Endothelial cell of umbilical vein (primary cell): ENCODE measurements at regions not wholly inside any gene's neighbourhood (a gene's known extent, or its start where the extent isn't known, plus 50 kb on each side); places are given as distances from the start of the nearest gene placed in this dataset.

Source experiments
- BruUV-seq: library from RNA; stranded (reverse); fragments of 400-500 nt; replicated peaks from 2 replicates; lab custom pipeline; 2021; lab: Mats Ljungman, UMichigan
- CTCF ChIA-PET: fragments of 300-600, 350-600 bp; sonication (Branson Sonifier 250); formaldehyde crosslinking; loops from one replicate; lab custom pipeline; 2021; ENCODE audit warnings: antibody characterized with exemption, inconsistent platforms; lab: Charles Lee
- POLR2A ChIA-PET: fragments of 300-600, 350-600 bp; sonication (Branson Sonifier 250); formaldehyde crosslinking; loops from one replicate; lab custom pipeline; 2021; ENCODE audit warnings: antibody characterized with exemption, inconsistent platforms; lab: Charles Lee
- DNase-seq: peaks from one replicate; pipeline ENCODE4 v3.0.0-alpha.2; 2011; ENCODE audit warnings: low read depth, low spot score
- FAIRE-seq: peaks from 2 replicates; lab custom pipeline; 2011; peaks lifted over from hg19 to GRCh38; lab: Jason Lieb, UNC
- H2AFZ ChIP-seq: 2 replicates; pipeline ENCODE4 v1.6.0; 2012; ENCODE audit warnings: low read depth, low read length, control low read depth, inconsistent platforms
- H3K27ac ChIP-seq: 2 replicates; pipeline ENCODE4 v1.5.1; 2011; ENCODE audit warnings: low read depth, mild to moderate bottlenecking, control low read depth, low read length, moderate library complexity; ENCODE audit not compliant: insufficient read depth
- H3K27me3 ChIP-seq, 2 experiments: 2 replicates each; pipeline versions ENCODE4 v1.6.0 to v1.6.1; 2011; ENCODE audit warnings: low read length in 2 of 2, mixed read lengths in 1 of 2; ENCODE audit not compliant: control insufficient read depth in 2 of 2, insufficient read depth in 2 of 2
- H3K36me3 ChIP-seq, 2 experiments: 2 replicates in 1 of 2; 3 replicates in 1 of 2; pipeline ENCODE4 v1.5.1; 2011; ENCODE audit warnings: low read length in 2 of 2, mild to moderate bottlenecking in 1 of 2, moderate library complexity in 1 of 2; ENCODE audit not compliant: control insufficient read depth in 2 of 2, insufficient read depth in 2 of 2; ENCODE audit errors: extremely low read depth in 1 of 2
- H3K4me1 ChIP-seq: 3 replicates; pipeline ENCODE4 v1.5.1; 2011; ENCODE audit warnings: mild to moderate bottlenecking, low read length; ENCODE audit not compliant: control insufficient read depth, insufficient read depth; ENCODE audit errors: extremely low read depth
- H3K4me2 ChIP-seq: 2 replicates; pipeline ENCODE4 v1.6.1; 2011; ENCODE audit warnings: low read length, control low read depth, mixed read lengths; ENCODE audit not compliant: insufficient read depth
- H3K4me3 ChIP-seq, 3 experiments: fragments of 200-600 bp in 1 of 3; sonication (generic), shearing (Covaris generic) in 1 of 3; replicated peaks in 1 of 3; 2 replicates each; pipeline ENCODE4 v1.5.1; 2011 to 2016; ENCODE audit warnings: control low read depth in 3 of 3, low read length in 3 of 3, mild to moderate bottlenecking in 2 of 3, inconsistent platforms in 1 of 3, low read depth in 1 of 3, moderate library complexity in 1 of 3; ENCODE audit not compliant: insufficient read depth in 1 of 3
- H3K79me2 ChIP-seq: 2 replicates; pipeline ENCODE4 v1.6.0; 2012; ENCODE audit warnings: low read length, inconsistent platforms; ENCODE audit not compliant: control insufficient read depth, insufficient read depth
- H3K9ac ChIP-seq: replicated peaks from 2 replicates; pipeline ENCODE3; 2011; ENCODE audit warnings: low read length, control low read depth; ENCODE audit not compliant: insufficient read depth; ENCODE audit errors: extremely low read depth
- H3K9me1 ChIP-seq: replicated peaks from 3 replicates; pipeline ENCODE4 v1.6.0; 2011; ENCODE audit warnings: mild to moderate bottlenecking, low read length; ENCODE audit not compliant: control insufficient read depth, insufficient read depth; ENCODE audit errors: extremely low read depth
- H3K9me3 ChIP-seq: replicated peaks from 2 replicates; pipeline ENCODE4 v1.5.1; 2012; ENCODE audit warnings: low read length, inconsistent platforms; ENCODE audit not compliant: control insufficient read depth, insufficient read depth
- H4K20me1 ChIP-seq: replicated peaks from 2 replicates; pipeline ENCODE3; 2011; ENCODE audit warnings: mild to moderate bottlenecking, low read length; ENCODE audit not compliant: control insufficient read depth, insufficient read depth; ENCODE audit errors: extremely low read depth
- EZH2 ChIP-seq: IDR thresholded peaks from 2 replicates; pipeline ENCODE4 v1.6.1; 2012; ENCODE audit warnings: borderline replicate concordance, low read depth, mild to moderate bottlenecking, moderate library complexity, low read length, inconsistent platforms; ENCODE audit not compliant: severe bottlenecking
- FOS ChIP-seq: IDR thresholded peaks from 2 replicates; pipeline ENCODE4 v1.6.1; 2011; ENCODE audit warnings: mild to moderate bottlenecking, low read length, moderate library complexity, borderline replicate concordance; ENCODE audit not compliant: insufficient read depth
- GATA2 ChIP-seq: IDR thresholded peaks from 2 replicates; pipeline ENCODE4 v1.7.0; 2011; ENCODE audit warnings: low read depth, mild to moderate bottlenecking, moderate library complexity, mixed read lengths, low read length; ENCODE audit not compliant: insufficient read length, insufficient read depth
- JUN ChIP-seq: IDR thresholded peaks from 2 replicates; pipeline ENCODE4 v1.6.1; 2011; ENCODE audit warnings: borderline replicate concordance, low read depth; ENCODE audit not compliant: insufficient read length, insufficient read depth
- MAX ChIP-seq: IDR thresholded peaks from 2 replicates; pipeline ENCODE4 v1.6.1; 2011; ENCODE audit not compliant: insufficient read depth, insufficient read length
- MYC ChIP-seq: IDR thresholded peaks from one replicate; pipeline ENCODE4 v1.6.1; 2011; ENCODE audit warnings: mild to moderate bottlenecking, low read depth, low read length
- POLR2A ChIP-seq: IDR thresholded peaks from 2 replicates; pipeline ENCODE4 v1.6.1; 2012; ENCODE audit warnings: low read depth, mild to moderate bottlenecking, control low read depth, low read length
- POLR2AphosphoS5 ChIP-seq: IDR thresholded peaks from 2 replicates; pipeline ENCODE4 v1.6.1; 2012; ENCODE audit warnings: low read depth, mild to moderate bottlenecking, control low read depth, low read length, moderate library complexity; ENCODE audit not compliant: insufficient read depth
- dilution Hi-C: fragments of 300-500 bp; cut with MboI; formaldehyde crosslinking; loops from one replicate; pipeline ENCODE4 v1.15.0; 2019; ENCODE audit warnings: low sequenced_read_pairs; ENCODE audit not compliant: extremely low pct_ligation_motif_present
- intact Hi-C: fragments of 100-400 bp; cut with micrococcal nuclease; formaldehyde crosslinking; loops from one replicate; pipeline ENCODE4 v1.10.0; 2022
- TF ChIP-seq, protein P1 (sequence below), 2 donors: IDR thresholded peaks; 1 replicate in 1 of 2; 2 replicates in 1 of 2; pipeline ENCODE4 v1.5.1; 2011; ENCODE audit warnings: low read length in 2 of 2, mild to moderate bottlenecking in 2 of 2, moderate library complexity in 2 of 2, control low read depth in 1 of 2, inconsistent platforms in 1 of 2, low read depth in 1 of 2; ENCODE audit not compliant: insufficient read depth in 1 of 2; ENCODE audit errors: extremely low read depth in 1 of 2

GRCh38 chr2:5955921-5956320 is 263.7 kb downstream of the SOX11 start:
- FAIRE-seq: no peak
- CTCF ChIA-PET: no interaction called here
- dilution Hi-C loops: no loop called here

More at GRCh38 chr2:5955921-5956320, 263.7 kb downstream of the SOX11 start:
- Histone ChIP-seq H3K27me3 (no peaks in the 10 kb centered on the region), H4K20me1 (no peaks in the 10 kb centered on the region), H3K9ac (no peak overlapping the region), H3K9me1 (no peaks in the 10 kb centered on the region), H3K9me3 (peaks cover 6% of the 10 kb centered on the region), H3K4me2 (no peak overlapping the region), H3K79me2 (no peaks in the 10 kb centered on the region), H3K4me1 (no peaks in the 10 kb centered on the region), H3K36me3 (no peaks in the 10 kb centered on the region), H3K4me3 (no peak overlapping the region), H2AFZ (no peak overlapping the region), H3K27ac (no peak overlapping the region)
- DNase-seq: no peak
- intact Hi-C loops: no loop called here
- POLR2A ChIA-PET: no interaction called here
- TF ChIP-seq POLR2AphosphoS5: no peak
- no peak for TF ChIP-seq FOS
- no peak for TF ChIP-seq EZH2
- TF ChIP-seq, protein P1, sequence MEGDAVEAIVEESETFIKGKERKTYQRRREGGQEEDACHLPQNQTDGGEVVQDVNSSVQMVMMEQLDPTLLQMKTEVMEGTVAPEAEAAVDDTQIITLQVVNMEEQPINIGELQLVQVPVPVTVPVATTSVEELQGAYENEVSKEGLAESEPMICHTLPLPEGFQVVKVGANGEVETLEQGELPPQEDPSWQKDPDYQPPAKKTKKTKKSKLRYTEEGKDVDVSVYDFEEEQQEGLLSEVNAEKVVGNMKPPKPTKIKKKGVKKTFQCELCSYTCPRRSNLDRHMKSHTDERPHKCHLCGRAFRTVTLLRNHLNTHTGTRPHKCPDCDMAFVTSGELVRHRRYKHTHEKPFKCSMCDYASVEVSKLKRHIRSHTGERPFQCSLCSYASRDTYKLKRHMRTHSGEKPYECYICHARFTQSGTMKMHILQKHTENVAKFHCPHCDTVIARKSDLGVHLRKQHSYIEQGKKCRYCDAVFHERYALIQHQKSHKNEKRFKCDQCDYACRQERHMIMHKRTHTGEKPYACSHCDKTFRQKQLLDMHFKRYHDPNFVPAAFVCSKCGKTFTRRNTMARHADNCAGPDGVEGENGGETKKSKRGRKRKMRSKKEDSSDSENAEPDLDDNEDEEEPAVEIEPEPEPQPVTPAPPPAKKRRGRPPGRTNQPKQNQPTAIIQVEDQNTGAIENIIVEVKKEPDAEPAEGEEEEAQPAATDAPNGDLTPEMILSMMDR (IDR thresholded peaks at IDR 0.05; ENCODE audit: extremely low read depth in 1 of 2, insufficient read depth in 1 of 2, low read depth in 1 of 2, low read length in 2 of 2): no peak
- TF ChIP-seq MAX: no peak
- no peak for TF ChIP-seq POLR2A
- TF ChIP-seq MYC: no peak
- no peak for TF ChIP-seq JUN
- no peak for TF ChIP-seq GATA2
- no TSS peak for BruUV-seq
